ENCODE measurements at regions not wholly inside any gene's neighbourhood (a gene's known extent, or its start where the extent isn't known, plus 50 kb on each side); places are given as distances from the start of the nearest gene placed in this dataset.
"Not testable (repeated sequence)": the region's sequence is repeated elsewhere in the genome, so short reads cannot be mapped to it uniquely, and the experiment has no call there.

DNA sequence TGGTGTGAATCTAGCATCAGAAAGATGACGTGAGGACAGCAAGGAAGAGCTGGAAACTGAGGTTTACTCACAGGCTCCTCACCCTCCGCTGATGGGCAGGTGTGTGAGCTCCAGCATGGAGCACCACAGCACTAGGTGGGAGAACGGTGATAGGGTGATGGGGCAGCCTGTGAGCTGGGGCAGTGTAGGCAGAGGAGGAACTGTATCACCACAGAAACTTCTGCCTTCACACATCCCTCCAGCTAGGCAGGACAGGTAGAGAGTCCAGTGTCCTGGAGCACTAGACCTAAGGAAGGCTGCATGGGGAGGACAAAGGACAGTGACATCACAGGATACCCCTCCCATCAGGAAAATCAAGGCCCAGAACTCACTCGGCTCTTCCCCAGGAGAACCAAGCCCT, 241.8 kb upstream of the PRSS58 start:
- Histone ChIP-seq H3K4me3 (no peak overlapping the region), H3K9me3 (ENCODE audit: low read depth, low read length) (no peaks in the 10 kb centered on the region), H3K36me3 (ENCODE audit: insufficient read depth, low read length) (no peaks in the 10 kb centered on the region), H3K27ac (no peak overlapping the region), H3K9ac (ENCODE audit: insufficient read length) (no peak overlapping the region)
- DNase-seq (ENCODE audit: low read depth, low spot score) = no peak
- TF ChIP-seq FOXP2 (optimal IDR thresholded peaks at IDR 0.05; ENCODE audit: control extremely low read depth, extremely low read length, insufficient read depth) (no peak), EZH2 (IDR thresholded peaks at IDR 0.05) (no peak), POLR2AphosphoS5 (IDR thresholded peaks at IDR 0.05; ENCODE audit: borderline replicate concordance, low read depth, low read length) (no peak)

DNA sequence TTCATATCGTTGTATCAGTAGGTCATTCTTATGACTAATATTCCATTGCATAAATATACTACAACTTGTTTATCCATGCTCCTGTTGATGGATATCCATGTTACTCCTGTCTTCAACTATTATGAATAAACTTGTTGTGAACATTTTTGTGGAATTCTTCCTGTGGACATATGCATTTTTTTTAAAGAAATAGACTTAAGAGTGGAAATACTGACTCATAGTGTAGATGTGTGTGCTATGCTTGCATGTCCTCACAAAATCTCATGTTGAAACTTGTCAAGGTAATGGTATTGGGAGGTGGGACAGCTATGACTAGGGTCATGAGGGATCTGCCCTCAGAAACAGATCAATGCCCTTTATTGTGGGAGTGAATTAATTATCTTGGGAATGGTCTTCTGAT, 240.5 kb upstream of the PRSS58 start:
- TF ChIP-seq POLR2AphosphoS5 (IDR thresholded peaks at IDR 0.05; ENCODE audit: borderline replicate concordance, low read depth, low read length) (no peak), FOXP2 (optimal IDR thresholded peaks at IDR 0.05; ENCODE audit: control extremely low read depth, extremely low read length, insufficient read depth) (no peak), EZH2 (IDR thresholded peaks at IDR 0.05) (no peak)

DNA sequence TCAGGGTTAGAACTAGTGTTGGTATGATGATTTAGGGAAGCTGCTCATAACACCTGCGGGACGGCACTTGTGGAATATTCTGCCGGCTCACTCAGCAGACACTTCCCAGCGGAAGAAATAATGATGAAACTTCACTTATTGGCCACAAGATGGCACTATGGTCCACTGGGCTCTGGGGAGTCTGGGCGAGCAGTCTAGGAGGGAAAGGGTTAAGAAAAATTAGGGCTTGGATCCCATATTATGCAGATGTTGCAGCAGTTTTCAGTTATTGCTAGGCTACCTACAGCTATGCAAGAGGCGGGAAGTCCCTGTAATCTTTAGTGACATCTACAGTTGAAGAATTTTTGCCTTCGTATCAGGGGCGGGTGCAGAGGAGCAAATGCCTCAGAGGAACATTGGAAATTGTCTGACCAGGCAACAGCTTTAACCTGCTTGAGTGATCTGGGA, 238.7 kb upstream of the PRSS58 start:
- TF ChIP-seq FOXP2 (optimal IDR thresholded peaks at IDR 0.05; ENCODE audit: control extremely low read depth, extremely low read length, insufficient read depth) = no peak
- no peak for TF ChIP-seq EZH2 (IDR thresholded peaks at IDR 0.05)
- no peak for TF ChIP-seq POLR2AphosphoS5 (IDR thresholded peaks at IDR 0.05; ENCODE audit: borderline replicate concordance, low read depth, low read length)
- Histone ChIP-seq H3K9me3 (ENCODE audit: low read depth, low read length) (no peaks in the 10 kb centered on the region), H3K36me3 (ENCODE audit: insufficient read depth, low read length) (no peaks in the 10 kb centered on the region), H3K9ac (ENCODE audit: insufficient read length) (no peak overlapping the region), H3K4me3 (no peak overlapping the region), H3K27ac (no peak overlapping the region)
- no peak for DNase-seq (ENCODE audit: low read depth, low spot score)

More for the DNA sequence above, 240.5 kb upstream of the PRSS58 start:
- H3K27ac ChIP-seq = no peak overlapping the region
- no peak overlapping the region for H3K9ac ChIP-seq (ENCODE audit: insufficient read length)
- H3K4me3 ChIP-seq = no peak overlapping the region
- H3K36me3 ChIP-seq (ENCODE audit: insufficient read depth, low read length) = no peaks in the 10 kb centered on the region
- DNase-seq (ENCODE audit: low read depth, low spot score) = no peak
- no peaks in the 10 kb centered on the region for H3K9me3 ChIP-seq (ENCODE audit: low read depth, low read length)

DNA sequence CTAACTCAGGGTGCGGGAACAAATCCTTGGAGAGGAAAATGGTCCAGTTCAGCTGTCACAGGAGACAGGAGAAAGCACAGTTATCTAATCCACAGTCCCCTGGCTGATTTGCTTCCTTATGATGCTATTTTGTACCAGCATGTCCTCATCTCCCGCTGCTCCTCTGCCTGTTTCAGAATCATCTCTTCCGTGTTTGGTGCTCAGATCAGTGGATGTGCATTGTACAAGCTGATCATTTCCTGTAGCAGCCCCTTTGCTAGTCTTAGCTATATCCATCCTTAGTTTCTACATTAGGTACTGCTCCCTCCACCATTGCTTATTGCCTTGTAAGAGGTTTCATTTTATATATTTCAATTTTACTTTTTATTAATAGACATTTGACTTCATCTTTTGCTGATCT, 238.0 kb upstream of the PRSS58 start:
- not testable (repeated sequence) for H3K9me3 ChIP-seq (ENCODE audit: low read depth, low read length); H3K36me3 ChIP-seq (ENCODE audit: insufficient read depth, low read length); DNase-seq (ENCODE audit: low read depth, low spot score); H3K4me3 ChIP-seq; H3K27ac ChIP-seq; H3K9ac ChIP-seq (ENCODE audit: insufficient read length)

DNA sequence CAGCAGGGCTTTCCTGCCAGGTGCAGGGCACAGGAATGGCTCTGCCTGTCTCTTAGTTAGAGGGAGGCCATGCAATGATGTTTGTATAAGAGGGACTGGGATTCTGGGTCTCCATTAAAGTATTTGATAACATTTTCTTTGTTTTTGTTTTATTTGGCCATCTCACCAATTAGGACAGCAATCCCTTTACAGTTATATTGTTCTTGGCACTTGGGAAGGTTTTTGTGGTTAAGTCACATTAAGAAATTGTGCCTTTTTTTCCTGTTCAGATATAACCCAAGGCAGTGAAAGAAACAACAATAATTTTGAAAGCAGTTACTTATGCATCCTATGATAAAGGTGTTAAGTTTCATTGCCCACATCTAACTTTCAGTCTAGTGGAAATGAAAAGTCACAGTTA, 237.4 kb upstream of the PRSS58 start:
- not testable (repeated sequence) for H3K4me3 ChIP-seq; DNase-seq (ENCODE audit: low read depth, low spot score); H3K9ac ChIP-seq (ENCODE audit: insufficient read length); H3K36me3 ChIP-seq (ENCODE audit: insufficient read depth, low read length); H3K27ac ChIP-seq; H3K9me3 ChIP-seq (ENCODE audit: low read depth, low read length)

DNA sequence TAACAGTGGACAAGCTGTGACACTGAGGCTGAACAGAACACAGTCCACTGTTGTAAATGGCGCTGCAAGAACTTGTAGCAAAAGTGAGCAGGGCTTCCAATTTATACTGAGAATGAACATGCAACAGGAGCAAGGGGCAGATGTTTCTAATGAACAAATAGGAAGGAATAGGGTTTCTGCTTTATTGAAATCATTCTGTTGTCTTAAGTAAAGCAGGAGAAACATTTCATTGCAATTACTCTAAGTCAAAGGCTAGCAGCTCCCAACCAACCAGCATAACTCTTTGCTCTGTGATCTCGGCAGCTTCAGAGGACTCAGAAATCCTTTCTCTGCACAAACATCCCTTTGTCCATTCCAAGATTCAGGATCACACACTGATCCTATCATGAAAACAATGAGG, 236.2 kb upstream of the PRSS58 start:
- DNase-seq (ENCODE audit: low read depth, low spot score) = no peak
- Histone ChIP-seq H3K36me3 (ENCODE audit: insufficient read depth, low read length) (no peaks in the 10 kb centered on the region), H3K4me3 (no peak overlapping the region), H3K27ac (no peak overlapping the region), H3K9me3 (ENCODE audit: low read depth, low read length) (no peaks in the 10 kb centered on the region), H3K9ac (ENCODE audit: insufficient read length) (no peak overlapping the region)
- TF ChIP-seq EZH2 (IDR thresholded peaks at IDR 0.05) (no peak), FOXP2 (optimal IDR thresholded peaks at IDR 0.05; ENCODE audit: control extremely low read depth, extremely low read length, insufficient read depth) (no peak), POLR2AphosphoS5 (IDR thresholded peaks at IDR 0.05; ENCODE audit: borderline replicate concordance, low read depth, low read length) (no peak)

DNA sequence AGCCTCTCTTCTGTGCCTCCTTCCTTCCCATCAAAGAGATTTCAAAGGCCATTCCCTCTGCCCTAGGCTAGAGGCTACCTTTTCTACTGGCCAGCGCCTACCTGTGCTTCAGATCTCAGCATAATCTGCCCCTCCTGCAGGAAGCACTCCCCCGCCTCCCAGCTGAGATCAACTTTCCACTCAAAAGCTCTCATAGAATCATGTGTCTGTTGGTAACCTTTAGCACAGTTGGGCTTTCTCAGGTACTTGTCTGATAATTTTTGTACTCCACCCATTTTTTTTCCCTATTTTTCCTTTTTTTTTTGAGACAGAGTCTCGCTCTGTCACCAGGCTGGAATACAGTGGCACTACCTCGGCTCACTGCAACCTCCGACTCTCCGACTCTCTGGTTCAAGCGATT, 231.0 kb upstream of the PRSS58 start:
- no peaks in the 10 kb centered on the region for H3K9me3 ChIP-seq (ENCODE audit: low read depth, low read length)
- no peak overlapping the region for H3K4me3 ChIP-seq
- no peak for DNase-seq (ENCODE audit: low read depth, low spot score)
- no peaks in the 10 kb centered on the region for H3K36me3 ChIP-seq (ENCODE audit: insufficient read depth, low read length)
- H3K9ac ChIP-seq (ENCODE audit: insufficient read length) = no peak overlapping the region
- H3K27ac ChIP-seq = no peak overlapping the region
- TF ChIP-seq POLR2AphosphoS5 (IDR thresholded peaks at IDR 0.05; ENCODE audit: borderline replicate concordance, low read depth, low read length) = no peak
- no peak for TF ChIP-seq FOXP2 (optimal IDR thresholded peaks at IDR 0.05; ENCODE audit: control extremely low read depth, extremely low read length, insufficient read depth)
- TF ChIP-seq EZH2 (IDR thresholded peaks at IDR 0.05) = no peak

DNA sequence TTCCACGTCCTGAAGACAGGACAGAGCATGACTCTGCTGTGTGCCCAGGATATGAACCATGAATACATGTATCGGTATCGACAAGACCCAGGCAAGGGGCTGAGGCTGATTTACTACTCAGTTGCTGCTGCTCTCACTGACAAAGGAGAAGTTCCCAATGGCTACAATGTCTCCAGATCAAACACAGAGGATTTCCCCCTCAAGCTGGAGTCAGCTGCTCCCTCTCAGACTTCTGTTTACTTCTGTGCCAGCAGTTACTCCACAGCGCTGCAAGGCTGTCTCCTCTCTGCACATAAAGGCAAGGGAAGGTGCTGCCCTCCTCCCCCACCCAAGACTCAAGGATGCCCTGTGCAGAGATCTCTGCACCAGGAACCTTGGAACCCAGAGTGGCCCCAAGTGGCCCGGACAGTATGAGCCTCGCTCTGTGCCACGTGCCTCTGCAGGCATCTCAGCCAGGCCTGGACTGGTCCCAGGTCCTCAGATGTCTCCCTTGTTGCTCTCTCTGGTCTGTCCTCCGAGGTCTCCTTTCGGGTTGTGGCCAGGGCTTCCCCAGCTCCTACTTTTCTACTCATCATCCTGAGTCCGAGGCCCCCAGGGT, 230.3 kb upstream of the PRSS58 start:
- no peaks in the 10 kb centered on the region for H3K9me3 ChIP-seq (ENCODE audit: low read depth, low read length)
- TF ChIP-seq POLR2AphosphoS5 (IDR thresholded peaks at IDR 0.05; ENCODE audit: borderline replicate concordance, low read depth, low read length) (no peak), EZH2 (IDR thresholded peaks at IDR 0.05) (no peak), FOXP2 (optimal IDR thresholded peaks at IDR 0.05; ENCODE audit: control extremely low read depth, extremely low read length, insufficient read depth) (no peak)
- H3K36me3 ChIP-seq (ENCODE audit: insufficient read depth, low read length) = no peaks in the 10 kb centered on the region
- no peak overlapping the region for H3K9ac ChIP-seq (ENCODE audit: insufficient read length)
- no peak overlapping the region for H3K4me3 ChIP-seq
- no peak overlapping the region for H3K27ac ChIP-seq
- no peak for DNase-seq (ENCODE audit: low read depth, low spot score)

DNA sequence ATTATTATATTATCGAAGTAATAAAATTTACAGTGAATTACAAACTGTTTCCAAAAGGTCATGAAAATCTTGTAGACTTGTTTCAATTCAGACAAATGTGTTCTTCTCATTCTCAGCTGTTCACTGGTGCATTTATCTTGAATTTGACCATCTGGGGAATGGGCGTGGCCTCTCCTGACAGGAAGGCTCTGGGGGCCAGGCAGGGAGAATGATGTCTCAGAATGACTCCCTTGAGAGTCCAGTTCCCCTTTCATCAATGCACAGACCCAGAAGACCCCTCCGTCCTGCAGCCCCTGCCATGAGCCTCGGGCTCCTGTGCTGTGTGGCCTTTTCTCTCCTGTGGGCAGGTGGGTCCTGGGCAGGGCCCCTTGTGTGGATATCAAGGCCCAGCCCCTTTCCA, 229.7 kb upstream of the PRSS58 start:
- not testable (repeated sequence) for DNase-seq (ENCODE audit: low read depth, low spot score); H3K9ac ChIP-seq (ENCODE audit: insufficient read length); H3K36me3 ChIP-seq (ENCODE audit: insufficient read depth, low read length); H3K4me3 ChIP-seq; H3K9me3 ChIP-seq (ENCODE audit: low read depth, low read length); H3K27ac ChIP-seq

Data from SK-N-MC (cell line).